Kidney (tissue), 13 donors: ENCODE measurements at regions not wholly inside any gene's neighbourhood (a gene's known extent, or its start where the extent isn't known, plus 50 kb on each side); places are given as distances from the start of the nearest gene placed in this dataset.
A peak's percentile ranks its signal among the peaks of the same experiment; 100 is the strongest.

Experiments used
- DNase-seq, 5 donors: peaks; one replicate each; pipeline ENCODE4 v3.0.0-alpha.2; 2013 to 2020
- FAIRE-seq: peaks from 2 replicates; lab custom pipeline; 2012; peaks lifted over from hg19 to GRCh38; lab: Jason Lieb, UNC
- H3K27ac ChIP-seq, 2 donors: one replicate each; pipeline ENCODE4 v1.7.0; 2013; ENCODE audit warnings: low read depth in 2 of 2, low read length in 2 of 2, inconsistent platforms in 1 of 2
- H3K27me3 ChIP-seq: one replicate; pipeline ENCODE4 v1.7.1; 2013; ENCODE audit warnings: low read length, inconsistent platforms; ENCODE audit not compliant: control insufficient read depth, insufficient read depth
- H3K36me3 ChIP-seq, 3 donors: one replicate each; pipeline versions ENCODE4 v1.7.0 to v1.7.1; 2013; ENCODE audit warnings: low read length in 3 of 3, control low read depth in 1 of 3, inconsistent platforms in 1 of 3; ENCODE audit not compliant: insufficient read depth in 3 of 3, control insufficient read depth in 2 of 3
- H3K4me1 ChIP-seq, 3 donors: one replicate each; pipeline versions ENCODE4 v1.7.0 to v1.7.1; 2013; ENCODE audit warnings: low read length in 3 of 3, inconsistent platforms in 1 of 3, low read depth in 1 of 3; ENCODE audit not compliant: control insufficient read depth in 2 of 3, insufficient read depth in 2 of 3
- H3K4me3 ChIP-seq, 3 donors: one replicate each; pipeline versions ENCODE4 v1.7.0 to v1.8.1; 2013; ENCODE audit warnings: low read length in 3 of 3, control low read depth in 1 of 3, inconsistent platforms in 1 of 3
- H3K9ac ChIP-seq, 3 donors: one replicate each; pipeline versions ENCODE4 v1.7.0 to v1.7.1; 2013; ENCODE audit warnings: low read length in 3 of 3, control low read depth in 1 of 3, inconsistent platforms in 1 of 3
- H3K9me3 ChIP-seq, 3 donors: one replicate each; pipeline versions ENCODE4 v1.7.0 to v1.7.1; 2013; ENCODE audit warnings: low read length in 3 of 3, control low read depth in 1 of 3, inconsistent platforms in 1 of 3; ENCODE audit not compliant: control insufficient read depth in 2 of 3, insufficient read depth in 1 of 3
- CTCF ChIP-seq: IDR thresholded peaks from 3 replicates; pipeline ENCODE4 v1.5.1; 2012; ENCODE audit warnings: mild to moderate bottlenecking, moderate library complexity, borderline replicate concordance; ENCODE audit not compliant: insufficient read depth; ENCODE audit errors: extremely low read depth
- intact Hi-C: fragments of 100-400 bp; cut with DNase I; formaldehyde crosslinking; loops from one replicate; pipeline ENCODE4 v1.11.1; 2022
- donor health status: control.
- donor health status: control.
- donor health status: control.
- donor health status: control.
- donor health status: control.
- donor health status: DM: yes; HTN: yes; CAD: no.
- donor health status: Normal renal cell carcinoma (clear cell type).

- H3K9me3 ChIP-seq, result no peaks in the 10 kb centered on the region
- no peaks in the 10 kb centered on the region for H3K36me3 ChIP-seq
- intact Hi-C loops, result no loop called here
- no peaks in the 10 kb centered on the region for H3K27me3 ChIP-seq
- FAIRE-seq (peak; percentile 77), DNase-seq (peak in 3 of 5 donors; percentile 42 to 76 (median 70))
- H3K4me3 ChIP-seq, result no peak overlapping the region
- H3K4me1 ChIP-seq, result peaks cover 0 to 17% (median 13%) of the 10 kb centered on the region in 3 donors
- no peak overlapping the region for H3K9ac ChIP-seq
- TF ChIP-seq CTCF, result no peak
- peak overlapping the region; percentile 30 to 50 for H3K27ac ChIP-seq
Measured at GRCh38 chr1:29984862-29985605, 738.4 kb downstream of the MATN1 start.

DNA sequence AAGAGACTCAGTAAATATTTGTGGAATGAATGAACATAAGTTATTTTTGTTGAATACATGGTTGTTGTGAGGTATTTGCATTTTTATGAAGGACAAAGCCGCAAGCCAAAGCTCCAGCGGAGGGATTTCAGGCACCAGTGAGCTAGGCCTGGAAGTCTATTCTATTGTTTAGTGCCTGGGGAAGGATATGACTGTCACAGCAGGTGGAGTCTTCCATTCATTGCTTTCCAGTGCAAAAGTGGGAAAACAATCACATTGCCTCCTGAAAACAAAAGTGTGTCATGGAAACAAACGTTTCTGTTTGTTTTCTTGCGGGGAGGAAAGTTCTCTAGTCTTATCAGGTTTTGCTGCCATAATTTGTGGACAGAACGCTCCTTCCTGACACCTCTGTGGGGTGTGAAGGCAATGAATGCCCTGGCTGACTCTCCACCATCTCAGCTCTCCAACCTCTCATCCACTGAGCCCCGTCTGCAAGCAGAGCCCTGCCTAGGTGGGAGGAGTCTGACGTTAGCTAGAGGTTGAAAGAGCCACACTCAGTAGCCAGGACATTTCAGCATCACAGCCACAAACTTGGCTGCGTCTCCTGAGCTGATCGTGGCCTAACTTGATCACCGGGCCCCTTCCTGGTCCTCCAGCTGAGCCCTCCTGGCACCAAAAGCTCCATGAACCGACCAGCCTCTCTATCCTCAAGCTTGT lies 739.1 kb downstream of the MATN1 start:
- peak overlapping the region; percentile 30 to 50 for H3K27ac ChIP-seq
- FAIRE-seq (no peak), DNase-seq (peak in 2 of 5 donors; percentile 19 to 21)
- TF ChIP-seq CTCF, result no peak
- no peaks in the 10 kb centered on the region for H3K27me3 ChIP-seq
- intact Hi-C loops, result no loop called here
- H3K9me3 ChIP-seq, result no peaks in the 10 kb centered on the region
- H3K4me1 ChIP-seq, result peaks cover 0 to 17% (median 13%) of the 10 kb centered on the region in 3 donors
- no peak overlapping the region for H3K4me3 ChIP-seq
- no peaks in the 10 kb centered on the region for H3K36me3 ChIP-seq
- H3K9ac ChIP-seq, result no peak overlapping the region

- no peak overlapping the region for H3K4me3 ChIP-seq
- H3K36me3 ChIP-seq, result no peaks in the 10 kb centered on the region
- H3K27me3 ChIP-seq, result no peaks in the 10 kb centered on the region
- no peak overlapping the region for H3K9ac ChIP-seq
- H3K9me3 ChIP-seq, result no peaks in the 10 kb centered on the region
- peaks cover 0 to 17% (median 13%) of the 10 kb centered on the region in 3 donors for H3K4me1 ChIP-seq
- FAIRE-seq, result no peak
- intact Hi-C loops, result no loop called here
- TF ChIP-seq CTCF, result no peak
- H3K27ac ChIP-seq, result peak overlapping the region in 1 of 2 donors; percentile 6
- DNase-seq, result no peak
Measured at GRCh38 chr1:29983321-29983720, 740.1 kb downstream of the MATN1 start.
